Fibroblast of mammary gland (primary cell): ENCODE measurements at regions not wholly inside any gene's neighbourhood (a gene's known extent, or its start where the extent isn't known, plus 50 kb on each side); places are given as distances from the start of the nearest gene placed in this dataset.
"Not testable (repeated sequence)": the region's sequence is repeated elsewhere in the genome, so short reads cannot be mapped to it uniquely, and the experiment has no call there.

Experiments
- DNase-seq: peaks from one replicate; pipeline ENCODE4 v3.0.0-alpha.2; 2010; ENCODE audit warnings: low read depth
- H3K4me3 ChIP-seq: 2 replicates; pipeline ENCODE4 v1.5.1; 2011; ENCODE audit warnings: low read depth, mild to moderate bottlenecking, low read length, moderate library complexity; ENCODE audit not compliant: control insufficient read depth
- TF ChIP-seq, protein P1 (sequence below): conservative IDR thresholded peaks from 2 replicates; pipeline ENCODE4 v1.5.1; 2011; ENCODE audit warnings: low read depth, low read length, inconsistent platforms; ENCODE audit not compliant: control insufficient read depth, insufficient read depth

DNA sequence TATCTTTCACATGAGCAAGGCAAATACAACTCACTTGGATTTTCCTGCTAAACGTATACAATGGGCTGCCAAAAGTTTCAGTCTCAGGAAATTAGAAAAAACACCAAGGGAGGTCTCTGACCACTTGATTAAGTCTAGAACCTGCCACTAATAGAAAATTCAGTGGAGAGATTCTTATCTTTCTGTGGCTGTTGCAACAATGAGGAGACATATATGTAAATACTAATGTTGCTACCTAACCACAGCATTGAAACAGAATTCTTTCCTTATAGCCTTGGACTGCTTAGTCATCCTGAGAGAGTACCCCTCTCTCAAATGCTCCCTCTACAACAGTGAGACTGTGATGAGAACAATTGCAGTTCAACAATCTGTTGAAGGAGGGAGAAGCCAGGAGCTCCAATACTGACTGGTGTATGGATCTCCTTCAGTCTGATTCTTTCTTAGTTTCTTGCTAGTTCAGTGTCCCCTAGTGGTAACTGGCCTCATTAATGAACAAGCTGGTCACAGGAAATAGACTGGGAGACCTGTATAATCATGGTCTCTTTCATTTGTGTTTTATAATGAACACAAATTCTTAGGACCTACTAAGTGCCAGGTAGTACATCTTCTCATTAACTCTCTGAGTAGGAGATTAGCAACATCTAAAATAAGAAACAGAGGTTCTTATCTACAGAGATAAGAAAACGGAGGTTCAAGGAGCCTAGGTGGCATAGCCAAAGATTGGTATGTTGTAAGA is 164.5 kb downstream of the SLC38A4 start:
- DNase-seq: peak; percentile 93
- TF ChIP-seq, protein P1, sequence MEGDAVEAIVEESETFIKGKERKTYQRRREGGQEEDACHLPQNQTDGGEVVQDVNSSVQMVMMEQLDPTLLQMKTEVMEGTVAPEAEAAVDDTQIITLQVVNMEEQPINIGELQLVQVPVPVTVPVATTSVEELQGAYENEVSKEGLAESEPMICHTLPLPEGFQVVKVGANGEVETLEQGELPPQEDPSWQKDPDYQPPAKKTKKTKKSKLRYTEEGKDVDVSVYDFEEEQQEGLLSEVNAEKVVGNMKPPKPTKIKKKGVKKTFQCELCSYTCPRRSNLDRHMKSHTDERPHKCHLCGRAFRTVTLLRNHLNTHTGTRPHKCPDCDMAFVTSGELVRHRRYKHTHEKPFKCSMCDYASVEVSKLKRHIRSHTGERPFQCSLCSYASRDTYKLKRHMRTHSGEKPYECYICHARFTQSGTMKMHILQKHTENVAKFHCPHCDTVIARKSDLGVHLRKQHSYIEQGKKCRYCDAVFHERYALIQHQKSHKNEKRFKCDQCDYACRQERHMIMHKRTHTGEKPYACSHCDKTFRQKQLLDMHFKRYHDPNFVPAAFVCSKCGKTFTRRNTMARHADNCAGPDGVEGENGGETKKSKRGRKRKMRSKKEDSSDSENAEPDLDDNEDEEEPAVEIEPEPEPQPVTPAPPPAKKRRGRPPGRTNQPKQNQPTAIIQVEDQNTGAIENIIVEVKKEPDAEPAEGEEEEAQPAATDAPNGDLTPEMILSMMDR: peak; percentile 93
- no peak overlapping the region for H3K4me3 ChIP-seq

DNA sequence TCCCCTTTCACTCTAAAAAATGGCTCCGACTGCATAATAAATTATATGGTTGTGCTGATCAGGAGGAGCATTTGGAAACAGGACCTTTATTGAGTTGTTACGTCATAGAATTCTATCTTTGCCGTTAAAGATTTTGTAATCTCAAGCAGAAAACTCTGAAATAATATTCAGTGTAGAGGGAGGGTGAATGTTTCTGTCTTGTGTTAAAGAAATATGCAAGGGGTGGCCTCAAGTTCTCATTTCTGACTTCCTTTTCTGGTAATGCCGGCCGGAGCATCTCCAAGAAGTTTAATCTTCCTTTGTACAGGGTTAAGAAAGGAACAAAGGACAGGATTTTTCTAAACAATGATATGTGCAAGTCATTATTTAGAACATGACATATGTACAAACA is 165.1 kb downstream of the SLC38A4 start:
- peak; percentile 68 for DNase-seq
- H3K4me3 ChIP-seq: no peak overlapping the region
- TF ChIP-seq, protein P1: no peak

DNA sequence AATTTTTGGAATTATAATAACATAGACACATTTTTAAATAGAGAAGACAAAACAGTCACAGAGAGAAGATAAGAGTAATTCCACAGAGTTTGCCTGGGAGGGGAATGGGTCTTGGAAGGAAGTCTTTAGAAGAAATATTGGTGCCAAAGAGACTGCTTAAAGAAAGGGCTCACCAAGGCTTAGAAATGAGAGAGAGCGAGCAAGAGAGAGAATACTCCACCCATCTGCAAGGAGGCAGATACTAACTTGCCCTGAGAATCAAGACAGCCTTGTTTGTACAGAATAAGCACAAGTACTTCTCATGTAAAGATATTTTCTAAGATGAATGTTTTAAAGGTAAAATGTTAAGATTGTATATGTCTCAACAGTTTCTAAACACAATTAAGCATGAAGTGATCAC is 165.5 kb downstream of the SLC38A4 start:
- no peak overlapping the region for H3K4me3 ChIP-seq
- peak; percentile 34 for DNase-seq
- TF ChIP-seq, protein P1: no peak

DNA sequence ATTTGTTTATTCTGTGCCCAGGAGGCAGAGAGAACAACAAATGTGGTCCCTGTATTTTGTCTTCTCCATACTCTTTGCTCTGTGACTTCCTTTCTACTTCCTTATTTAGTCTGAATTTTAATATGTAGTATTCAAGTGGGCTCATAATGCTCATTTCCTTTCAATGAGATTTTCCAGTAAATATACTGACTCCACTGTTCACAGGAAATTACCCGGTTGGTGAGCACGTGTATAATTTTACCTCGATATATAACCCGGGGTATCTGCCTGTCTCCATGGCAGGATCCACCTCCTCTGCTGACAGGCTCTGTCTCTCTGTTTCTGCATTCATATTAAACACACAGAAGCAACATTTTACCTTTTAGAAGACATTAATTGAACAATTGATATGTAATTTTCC is 166.0 kb downstream of the SLC38A4 start:
- TF ChIP-seq, protein P1: no peak
- no peak overlapping the region for H3K4me3 ChIP-seq
- DNase-seq: peak; percentile 26

DNA sequence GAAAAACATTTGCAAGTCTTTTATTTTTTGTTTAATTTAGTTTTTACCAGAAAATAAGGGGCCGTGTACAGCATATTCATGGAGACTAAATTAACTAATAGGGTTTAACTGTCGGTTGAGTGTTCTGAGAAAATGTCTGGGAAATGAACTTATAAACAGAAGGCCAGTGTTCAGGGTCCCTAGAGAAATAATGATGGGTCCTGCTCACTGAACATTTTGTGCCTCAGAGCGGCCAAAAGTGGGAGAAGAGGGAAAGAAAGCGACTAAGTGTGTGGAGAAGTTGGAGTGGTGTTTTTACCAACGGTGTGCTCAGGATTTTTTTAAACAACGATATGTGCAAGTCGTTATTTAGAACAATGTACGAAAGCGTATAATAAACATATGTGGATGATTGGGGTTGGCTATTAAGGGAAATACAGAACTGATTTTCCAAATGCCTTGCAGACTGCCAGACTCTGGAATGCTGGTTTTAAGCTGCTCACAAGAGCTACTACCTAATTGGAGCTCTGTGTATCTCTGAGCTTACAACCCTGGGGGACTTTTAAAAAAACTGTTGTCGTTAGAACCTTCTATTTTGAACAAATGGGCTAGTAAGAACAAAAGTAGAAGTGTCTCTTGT is 166.7 kb downstream of the SLC38A4 start:
- no peak overlapping the region for H3K4me3 ChIP-seq
- TF ChIP-seq, protein P1: no peak
- DNase-seq: peak; percentile 48

DNA sequence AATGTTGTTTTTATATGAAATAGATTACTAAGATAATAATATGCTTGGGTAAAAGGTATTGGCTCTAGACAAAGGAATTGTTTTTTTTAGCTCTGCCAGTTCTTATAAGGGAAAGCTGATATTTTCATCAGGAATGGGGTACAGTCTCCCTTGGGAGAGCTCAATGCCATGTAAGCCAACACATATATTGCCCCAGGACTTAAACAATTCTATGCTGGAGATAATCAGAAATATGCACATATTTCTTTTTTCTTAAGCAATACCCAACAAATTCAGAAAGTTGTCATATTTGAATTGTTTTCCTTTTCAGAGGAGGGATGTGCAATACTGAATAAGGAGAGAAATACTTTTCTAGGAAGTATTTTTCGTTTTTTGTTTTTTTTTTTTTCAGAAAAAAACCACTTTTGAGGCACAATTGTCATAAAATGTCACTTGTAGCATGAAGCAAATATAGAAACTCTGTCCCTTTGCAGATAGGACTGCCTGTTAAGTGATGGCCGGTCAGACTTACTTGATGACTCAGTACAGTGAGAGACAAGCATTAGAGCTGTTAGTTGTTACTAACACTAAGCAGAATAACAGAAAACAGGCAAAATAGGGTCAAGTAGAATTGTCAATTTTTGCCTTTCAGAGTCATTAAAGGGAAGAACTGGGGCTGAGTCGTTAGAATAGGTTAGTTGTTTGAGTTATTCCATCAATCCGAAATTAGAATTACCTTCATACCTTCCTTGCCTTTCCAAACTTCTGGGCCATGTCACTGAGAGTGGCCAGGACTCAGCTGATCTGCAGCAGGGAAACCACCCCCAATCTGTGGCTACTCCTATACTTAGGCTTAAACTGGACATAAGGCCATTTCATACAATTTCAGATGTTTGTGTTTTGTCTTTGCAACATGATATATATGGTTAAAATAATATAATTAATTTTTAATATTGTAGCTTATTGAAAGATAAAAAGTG is 168.1 kb downstream of the SLC38A4 start:
- peak; percentile 63 for DNase-seq
- H3K4me3 ChIP-seq: no peak overlapping the region
- TF ChIP-seq, protein P1: no peak

DNA sequence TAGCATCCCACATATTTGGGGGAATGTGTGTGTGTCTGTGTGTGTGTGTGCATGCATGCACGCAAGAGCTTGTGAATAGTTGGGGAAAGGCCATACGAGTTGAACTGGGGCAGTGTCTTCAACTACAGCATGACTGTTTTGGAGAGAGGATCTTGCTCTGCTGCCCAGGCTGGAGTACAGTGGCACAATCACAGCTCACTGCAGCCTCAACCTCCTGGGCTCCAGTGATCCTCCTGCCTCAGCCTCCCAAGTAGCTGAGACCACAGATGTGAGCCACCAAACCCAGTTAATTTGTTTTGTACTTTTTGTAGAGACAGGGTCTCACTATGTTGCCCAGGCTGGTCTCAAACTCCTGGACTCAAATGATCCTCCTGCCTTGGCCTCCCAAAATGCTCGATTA is 169.8 kb downstream of the SLC38A4 start:
- not testable (repeated sequence) for DNase-seq, H3K4me3 ChIP-seq
